Immature natural killer cell (primary cell): ENCODE measurements at regions not wholly inside any gene's neighbourhood (a gene's known extent, or its start where the extent isn't known, plus 50 kb on each side); places are given as distances from the start of the nearest gene placed in this dataset.
"Not testable (repeated sequence)": the region's sequence is repeated elsewhere in the genome, so short reads cannot be mapped to it uniquely, and the experiment has no call there.

Source experiments
- DNase-seq, 3 donors: peaks; one replicate each; pipeline ENCODE4 v3.0.0; 2022; ENCODE audit warnings: mixed read lengths in 1 of 3
- H3K27ac Mint-ChIP-seq, 6 donors: one replicate each; pipeline ENCODE4 v1.8.0; 2020; ENCODE audit warnings: mixed read lengths in 6 of 6, mild to moderate bottlenecking in 5 of 6, inconsistent platforms in 4 of 6, moderate library complexity in 3 of 6
- H3K27me3 Mint-ChIP-seq, 3 donors: one replicate each; pipeline ENCODE4 v1.8.0; 2020 to 2021; ENCODE audit warnings: low read depth in 3 of 3, mild to moderate bottlenecking in 3 of 3, mixed read lengths in 3 of 3, moderate library complexity in 3 of 3, inconsistent platforms in 1 of 3
- H3K36me3 Mint-ChIP-seq, 3 donors: one replicate each; pipeline ENCODE4 v1.8.0; 2020; ENCODE audit warnings: mixed read lengths in 3 of 3, inconsistent platforms in 2 of 3, mild to moderate bottlenecking in 2 of 3
- H3K4me1 Mint-ChIP-seq, 2 donors: one replicate each; pipeline ENCODE4 v1.8.0; 2020; ENCODE audit warnings: inconsistent platforms in 2 of 2, mild to moderate bottlenecking in 2 of 2, mixed read lengths in 2 of 2, moderate library complexity in 1 of 2
- H3K4me3 Mint-ChIP-seq, 5 donors: one replicate each; pipeline ENCODE4 v1.8.0; 2020; ENCODE audit warnings: mild to moderate bottlenecking in 5 of 5, mixed read lengths in 5 of 5, inconsistent platforms in 3 of 5, moderate library complexity in 3 of 5
- H3K9me3 Mint-ChIP-seq, 6 donors: one replicate each; pipeline ENCODE4 v1.8.0; 2020; ENCODE audit warnings: mild to moderate bottlenecking in 6 of 6, mixed read lengths in 6 of 6, inconsistent platforms in 4 of 6, moderate library complexity in 3 of 6

DNA sequence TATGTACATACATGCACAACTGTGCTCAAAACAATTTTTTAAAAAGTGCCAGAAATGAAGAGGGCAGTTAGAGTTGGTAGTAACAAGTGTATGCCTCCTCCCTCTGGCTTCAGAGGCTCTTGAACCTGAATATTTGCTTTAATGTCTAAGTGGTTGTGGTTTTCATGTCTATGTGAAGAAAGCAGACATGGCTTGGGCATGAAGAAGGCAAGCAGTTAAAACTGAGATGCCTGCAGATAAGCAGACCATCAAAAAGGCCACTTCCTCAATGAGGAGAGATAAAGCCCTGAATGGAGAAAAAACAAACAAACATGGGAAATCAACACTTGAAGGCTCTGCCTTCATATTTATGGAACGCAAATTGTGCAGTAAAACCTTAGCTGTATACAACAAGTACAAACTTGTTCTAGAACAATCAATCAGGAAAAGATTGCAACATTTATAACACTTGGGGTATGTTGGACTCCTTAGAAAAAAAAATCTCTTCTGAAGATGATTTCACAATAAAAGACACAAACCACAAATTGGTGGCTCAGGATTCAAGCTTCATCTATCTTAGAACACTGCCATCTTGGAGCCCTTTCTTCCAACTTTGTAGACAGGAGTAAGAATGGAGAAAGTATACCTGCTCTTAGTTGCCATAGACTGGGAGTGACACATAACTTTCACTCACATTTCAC, 52.7 kb upstream of the PLA2G4A start:
- H3K4me1 Mint-ChIP-seq = peaks cover 0 to 10% of the 10 kb centered on the region in 2 donors

DNA sequence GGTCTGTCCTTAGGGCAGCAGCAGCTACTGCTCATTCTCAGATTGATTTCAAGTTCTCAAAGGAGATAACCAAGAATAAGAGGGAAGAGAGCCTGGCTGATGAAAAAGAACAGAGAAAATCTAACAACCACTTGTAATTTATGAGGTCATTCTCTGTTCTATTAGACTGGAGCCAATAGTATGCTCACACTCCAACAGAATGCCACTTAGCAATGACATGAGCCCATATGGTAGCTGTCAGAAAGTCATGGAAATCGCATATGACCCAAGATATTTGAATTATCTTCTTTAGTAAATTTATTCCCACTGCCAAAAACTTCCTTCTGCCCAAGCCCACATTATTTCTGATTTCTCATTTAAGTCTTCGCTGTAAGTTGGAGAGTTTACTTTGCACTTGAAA, 53.7 kb upstream of the PLA2G4A start:
- no peak for DNase-seq
- H3K4me1 Mint-ChIP-seq = peaks cover 0 to 10% of the 10 kb centered on the region in 2 donors
- peaks cover 0 to 13% (median 2%) of the 10 kb centered on the region in 6 donors for H3K9me3 Mint-ChIP-seq
- H3K4me3 Mint-ChIP-seq = no peak overlapping the region
- H3K27ac Mint-ChIP-seq = no peak overlapping the region
- peaks cover 0 to 2% (median 0%) of the 10 kb centered on the region in 3 donors for H3K27me3 Mint-ChIP-seq
- H3K36me3 Mint-ChIP-seq = no peaks in the 10 kb centered on the region

More for the DNA sequence above, 52.7 kb upstream of the PLA2G4A start:
- Mint-ChIP-seq H3K4me3 (no peak overlapping the region), H3K36me3 (no peaks in the 10 kb centered on the region), H3K27ac (no peak overlapping the region), H3K9me3 (peaks cover 0 to 15% (median 2%) of the 10 kb centered on the region in 6 donors), H3K27me3 (peaks cover 0 to 2% (median 0%) of the 10 kb centered on the region in 3 donors)
- DNase-seq = peak in 1 of 3 donors; percentile 2

DNA sequence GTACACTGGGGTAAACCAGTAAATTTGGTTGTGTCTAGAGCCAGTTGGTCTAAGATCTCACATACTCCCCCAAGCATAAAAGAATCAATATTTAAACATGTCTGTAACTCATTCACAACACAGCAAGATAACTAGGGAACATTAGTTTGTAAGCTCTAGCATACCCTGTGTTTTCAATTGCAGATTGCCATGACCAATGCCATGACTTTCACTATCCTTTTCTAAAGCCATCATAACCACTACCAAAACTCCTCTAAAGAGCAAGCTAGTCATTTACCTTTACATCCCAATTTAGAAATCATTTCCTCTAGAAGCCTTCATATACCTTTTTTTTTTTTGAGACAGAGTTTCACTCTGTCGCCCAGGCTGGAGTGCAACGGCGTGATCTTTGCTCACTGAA, 56.5 kb upstream of the PLA2G4A start:
- no peak for DNase-seq
- no peak overlapping the region for H3K4me3 Mint-ChIP-seq
- peaks cover 0 to 10% of the 10 kb centered on the region in 2 donors for H3K4me1 Mint-ChIP-seq
- H3K36me3 Mint-ChIP-seq = no peaks in the 10 kb centered on the region
- H3K27ac Mint-ChIP-seq = no peak overlapping the region
- peaks cover 0 to 8% (median 0%) of the 10 kb centered on the region in 6 donors for H3K9me3 Mint-ChIP-seq
- peaks cover 0 to 2% (median 0%) of the 10 kb centered on the region in 3 donors for H3K27me3 Mint-ChIP-seq

- Mint-ChIP-seq H3K4me3 (no peak overlapping the region), H3K27ac (no peak overlapping the region), H3K36me3 (no peaks in the 10 kb centered on the region), H3K9me3 (peaks cover 0 to 6% (median 0%) of the 10 kb centered on the region in 6 donors), H3K4me1 (peaks cover 0 to 3% of the 10 kb centered on the region in 2 donors), H3K27me3 (peaks cover 0 to 2% (median 0%) of the 10 kb centered on the region in 3 donors)
- no peak for DNase-seq
Measured at GRCh38 chr1:186770421-186770820, 58.3 kb upstream of the PLA2G4A start.

DNA sequence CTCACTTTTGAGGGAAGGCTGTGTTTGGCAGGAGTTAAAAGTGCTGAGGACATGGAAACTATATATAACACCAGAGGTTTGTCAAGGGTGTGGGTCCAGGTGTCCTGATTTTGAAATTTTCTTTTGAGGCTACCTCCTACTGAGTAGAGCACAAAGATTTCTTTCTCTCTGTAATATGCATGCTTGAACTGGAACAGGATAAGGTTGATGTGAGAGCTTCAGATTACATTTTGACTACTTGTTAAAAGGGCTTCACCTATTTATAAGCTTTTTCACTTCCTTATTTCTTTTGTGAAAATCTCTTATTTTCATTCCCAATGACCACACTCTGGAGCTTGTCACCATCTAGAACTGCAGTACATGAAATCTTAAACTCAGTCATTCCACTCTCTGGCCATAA, 59.8 kb upstream of the PLA2G4A start:
- Mint-ChIP-seq H3K4me3 (no peak overlapping the region), H3K9me3 (peaks cover 0 to 6% (median under 1%) of the 10 kb centered on the region in 6 donors), H3K36me3 (no peaks in the 10 kb centered on the region), H3K4me1 (no peaks in the 10 kb centered on the region), H3K27ac (no peak overlapping the region), H3K27me3 (no peaks in the 10 kb centered on the region)
- no peak for DNase-seq

GRCh38 chr1:186765446-186765845, 63.3 kb upstream of the PLA2G4A start:
- peaks cover 0 to 4% (median 0%) of the 10 kb centered on the region in 6 donors for H3K9me3 Mint-ChIP-seq
- DNase-seq = no peak
- no peaks in the 10 kb centered on the region for H3K36me3 Mint-ChIP-seq
- no peaks in the 10 kb centered on the region for H3K27me3 Mint-ChIP-seq
- no peak overlapping the region for H3K27ac Mint-ChIP-seq
- H3K4me1 Mint-ChIP-seq = no peaks in the 10 kb centered on the region
- no peak overlapping the region for H3K4me3 Mint-ChIP-seq

DNA sequence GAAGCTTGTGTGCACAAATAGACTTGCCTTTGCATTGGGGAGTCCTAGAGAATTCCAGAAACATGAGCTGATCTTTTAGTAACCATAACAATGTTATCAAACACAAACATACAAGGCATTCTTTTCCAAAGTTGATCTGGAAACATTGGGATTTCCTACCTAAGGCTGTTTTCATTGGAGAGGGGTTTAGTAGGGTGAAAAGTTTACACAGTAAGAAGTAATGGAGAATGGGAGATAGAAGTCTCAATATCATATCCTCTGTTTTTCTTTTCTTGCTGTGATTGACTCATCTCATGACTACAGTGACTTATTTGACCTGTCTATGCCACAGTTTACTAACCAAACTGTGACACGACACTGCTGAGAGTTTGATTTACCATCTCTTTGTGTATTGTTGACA, 65.6 kb upstream of the PLA2G4A start:
- DNase-seq = no peak
- Mint-ChIP-seq H3K4me3 (no peak overlapping the region), H3K9me3 (peaks cover 0 to 15% (median 2%) of the 10 kb centered on the region in 6 donors), H3K27ac (no peak overlapping the region), H3K27me3 (no peaks in the 10 kb centered on the region), H3K36me3 (no peaks in the 10 kb centered on the region), H3K4me1 (no peaks in the 10 kb centered on the region)

GRCh38 chr1:186762653-186763052, 66.1 kb upstream of the PLA2G4A start:
- H3K4me1 Mint-ChIP-seq = no peaks in the 10 kb centered on the region
- H3K27ac Mint-ChIP-seq = no peak overlapping the region
- DNase-seq = no peak
- peaks cover 0 to 15% (median 2%) of the 10 kb centered on the region in 6 donors for H3K9me3 Mint-ChIP-seq
- H3K27me3 Mint-ChIP-seq = no peaks in the 10 kb centered on the region
- no peaks in the 10 kb centered on the region for H3K36me3 Mint-ChIP-seq
- H3K4me3 Mint-ChIP-seq = no peak overlapping the region

GRCh38 chr1:186761358-186761757, 67.4 kb upstream of the PLA2G4A start:
- Mint-ChIP-seq H3K4me1 (no peaks in the 10 kb centered on the region), H3K4me3 (no peak overlapping the region), H3K36me3 (no peaks in the 10 kb centered on the region), H3K27me3 (no peaks in the 10 kb centered on the region), H3K27ac (no peak overlapping the region), H3K9me3 (peaks cover 0 to 21% (median 2%) of the 10 kb centered on the region in 6 donors)
- no peak for DNase-seq

- Mint-ChIP-seq H3K4me1 (no peaks in the 10 kb centered on the region), H3K4me3 (no peak overlapping the region), H3K36me3 (no peaks in the 10 kb centered on the region), H3K27me3 (no peaks in the 10 kb centered on the region), H3K9me3 (peaks cover 0 to 30% (median 2%) of the 10 kb centered on the region in 6 donors), H3K27ac (no peak overlapping the region)
- no peak for DNase-seq
Measured at GRCh38 chr1:186760446-186760845, 68.3 kb upstream of the PLA2G4A start.

GRCh38 chr1:186758896-186759606, 69.7 kb upstream of the PLA2G4A start:
- H3K27ac Mint-ChIP-seq, H3K36me3 Mint-ChIP-seq, DNase-seq, H3K4me1 Mint-ChIP-seq, H3K27me3 Mint-ChIP-seq, H3K4me3 Mint-ChIP-seq: not testable (repeated sequence)
- H3K9me3 Mint-ChIP-seq = peaks cover 0 to 30% (median 2%) of the 10 kb centered on the region in 6 donors

- Mint-ChIP-seq H3K36me3 (no peaks in the 10 kb centered on the region), H3K9me3 (peaks cover 0 to 28% (median 2%) of the 10 kb centered on the region in 6 donors), H3K27me3 (peaks cover 0 to 2% (median 0%) of the 10 kb centered on the region in 3 donors), H3K4me3 (no peak overlapping the region), H3K27ac (no peak overlapping the region), H3K4me1 (no peaks in the 10 kb centered on the region)
- no peak for DNase-seq
Measured at GRCh38 chr1:186757851-186758250, 70.9 kb upstream of the PLA2G4A start.

DNA sequence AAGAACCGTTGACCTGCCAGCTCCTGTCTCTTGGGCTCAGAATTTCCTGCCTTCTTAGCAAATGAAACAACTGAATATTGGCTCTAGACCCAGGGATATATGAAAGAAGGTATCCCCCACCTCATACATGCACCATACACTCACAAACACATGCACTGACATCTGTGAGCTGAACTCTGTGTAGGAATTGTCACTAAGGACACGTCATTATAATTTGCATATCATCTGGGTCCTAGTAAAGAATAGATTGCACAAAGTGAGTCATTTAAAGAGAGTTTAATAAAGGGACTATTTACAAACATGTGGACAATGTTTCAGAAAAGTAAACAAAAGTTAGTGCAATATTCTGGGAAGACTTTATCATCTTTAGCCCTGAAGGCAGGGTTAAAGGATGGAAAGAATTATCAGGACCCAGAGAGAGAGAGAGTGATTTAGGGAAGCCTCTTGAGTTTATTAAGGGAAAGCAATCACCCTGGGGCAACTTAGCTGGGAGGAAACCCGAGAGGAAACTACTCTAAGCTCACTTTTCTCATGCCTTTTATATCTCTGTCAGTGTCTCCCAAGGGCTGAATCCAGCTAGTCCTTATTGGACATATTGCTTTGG, 74.1 kb upstream of the PLA2G4A start:
- Mint-ChIP-seq H3K27ac (no peak overlapping the region), H3K27me3 (peaks cover 0 to 2% (median 0%) of the 10 kb centered on the region in 3 donors), H3K4me1 (no peaks in the 10 kb centered on the region), H3K9me3 (peaks cover 0 to 23% (median 2%) of the 10 kb centered on the region in 6 donors), H3K4me3 (no peak overlapping the region), H3K36me3 (no peaks in the 10 kb centered on the region)
- DNase-seq = no peak

GRCh38 chr1:186753241-186753640, 73.0 kb upstream of the PTGS2 start:
- H3K4me1 Mint-ChIP-seq = no peaks in the 10 kb centered on the region
- no peak overlapping the region for H3K27ac Mint-ChIP-seq
- peaks cover 0 to 2% (median 2%) of the 10 kb centered on the region in 3 donors for H3K27me3 Mint-ChIP-seq
- DNase-seq = no peak
- H3K9me3 Mint-ChIP-seq = peaks cover 0 to 25% (median 2%) of the 10 kb centered on the region in 6 donors
- no peaks in the 10 kb centered on the region for H3K36me3 Mint-ChIP-seq
- no peak overlapping the region for H3K4me3 Mint-ChIP-seq
